ENCODE measurements at regions not wholly inside any gene's neighbourhood (a gene's known extent, or its start where the extent isn't known, plus 50 kb on each side); places are given as distances from the start of the nearest gene placed in this dataset.

GRCh38 chr10:128431083-128431482 lies 304.9 kb upstream of the MKI67 start:
- no peak for DNase-seq
- Mint-ChIP-seq H3K27ac (no peak overlapping the region), H3K4me3 (no peak overlapping the region), H3K27me3 (peaks cover 0 to 4% of the 10 kb centered on the region in 2 donors), H3K9me3 (peaks cover 0 to 2% of the 10 kb centered on the region in 2 donors), H3K36me3 (no peaks in the 10 kb centered on the region), H3K4me1 (no peaks in the 10 kb centered on the region)
- no peak for ATAC-seq (replicated peaks)

- no peak for ATAC-seq (replicated peaks)
- H3K27me3 Mint-ChIP-seq = peaks cover 0 to 4% of the 10 kb centered on the region in 2 donors
- no peaks in the 10 kb centered on the region for H3K4me1 Mint-ChIP-seq
- H3K36me3 Mint-ChIP-seq = no peaks in the 10 kb centered on the region
- H3K9me3 Mint-ChIP-seq = peaks cover 0 to 2% of the 10 kb centered on the region in 2 donors
- H3K27ac Mint-ChIP-seq = no peak overlapping the region
- DNase-seq = no peak
- H3K4me3 Mint-ChIP-seq = no peak overlapping the region
Measured at GRCh38 chr10:128431506-128431905, 305.3 kb upstream of the MKI67 start.

GRCh38 chr10:128432011-128432410 lies 305.8 kb upstream of the MKI67 start:
- Mint-ChIP-seq H3K9me3 (peaks cover 0 to 2% of the 10 kb centered on the region in 2 donors), H3K27ac (no peak overlapping the region), H3K4me1 (no peaks in the 10 kb centered on the region), H3K27me3 (peaks cover 0 to 4% of the 10 kb centered on the region in 2 donors), H3K36me3 (no peaks in the 10 kb centered on the region), H3K4me3 (no peak overlapping the region)
- ATAC-seq (replicated peaks) (no peak), DNase-seq (no peak)

- Mint-ChIP-seq H3K27me3 (peaks cover 0 to 4% of the 10 kb centered on the region in 2 donors), H3K9me3 (no peaks in the 10 kb centered on the region), H3K4me3 (no peak overlapping the region), H3K4me1 (no peaks in the 10 kb centered on the region), H3K36me3 (no peaks in the 10 kb centered on the region), H3K27ac (no peak overlapping the region)
- DNase-seq (no peak), ATAC-seq (replicated peaks) (no peak)
Measured at GRCh38 chr10:128432423-128432822, 306.2 kb upstream of the MKI67 start.

- Mint-ChIP-seq H3K27me3 (peaks cover 4 to 8% of the 10 kb centered on the region in 2 donors), H3K9me3 (peaks cover 0 to 7% of the 10 kb centered on the region in 2 donors), H3K36me3 (no peaks in the 10 kb centered on the region), H3K4me3 (no peak overlapping the region), H3K4me1 (no peaks in the 10 kb centered on the region), H3K27ac (no peak overlapping the region)
- ATAC-seq (replicated peaks) = no peak
- no peak for DNase-seq
Measured at GRCh38 chr10:128435811-128436210, 309.6 kb upstream of the MKI67 start.

- Mint-ChIP-seq H3K9me3 (peaks cover 3 to 11% of the 10 kb centered on the region in 2 donors), H3K27ac (no peak overlapping the region), H3K4me3 (no peak overlapping the region), H3K27me3 (peaks cover 14 to 18% of the 10 kb centered on the region in 2 donors), H3K4me1 (no peaks in the 10 kb centered on the region), H3K36me3 (no peaks in the 10 kb centered on the region)
- ATAC-seq (replicated peaks) = no peak
- no peak for DNase-seq
Measured at GRCh38 chr10:128437786-128438345, 311.6 kb upstream of the MKI67 start.

GRCh38 chr10:128438417-128439063 lies 312.3 kb upstream of the MKI67 start:
- H3K4me3 Mint-ChIP-seq = no peak overlapping the region

GRCh38 chr10:128440513-128441160 lies 314.4 kb upstream of the MKI67 start:
- no peak overlapping the region for H3K27ac Mint-ChIP-seq
- H3K36me3 Mint-ChIP-seq = no peaks in the 10 kb centered on the region
- H3K4me3 Mint-ChIP-seq = no peak overlapping the region
- peaks cover 3 to 11% of the 10 kb centered on the region in 2 donors for H3K9me3 Mint-ChIP-seq
- DNase-seq (no peak), ATAC-seq (replicated peaks) (no peak)
- no peaks in the 10 kb centered on the region for H3K4me1 Mint-ChIP-seq
- H3K27me3 Mint-ChIP-seq = peaks cover 13 to 14% of the 10 kb centered on the region in 2 donors

More at GRCh38 chr10:128438417-128439063, 312.3 kb upstream of the MKI67 start:
- H3K27me3 Mint-ChIP-seq = peaks cover 14 to 18% of the 10 kb centered on the region in 2 donors
- H3K4me1 Mint-ChIP-seq = no peaks in the 10 kb centered on the region
- ATAC-seq (replicated peaks) = no peak
- H3K27ac Mint-ChIP-seq = no peak overlapping the region
- no peak for DNase-seq
- no peaks in the 10 kb centered on the region for H3K36me3 Mint-ChIP-seq
- peaks cover 3 to 11% of the 10 kb centered on the region in 2 donors for H3K9me3 Mint-ChIP-seq

GRCh38 chr10:128443925-128444518 lies 317.8 kb upstream of the MKI67 start:
- Mint-ChIP-seq H3K36me3 (no peaks in the 10 kb centered on the region), H3K4me3 (no peak overlapping the region), H3K4me1 (no peaks in the 10 kb centered on the region), H3K27me3 (peaks cover 9 to 10% of the 10 kb centered on the region in 2 donors), H3K27ac (no peak overlapping the region), H3K9me3 (peaks cover 4% of the 10 kb centered on the region in 2 donors)
- DNase-seq (no peak), ATAC-seq (replicated peaks) (no peak)

GRCh38 chr10:128448796-128449195 lies 322.6 kb upstream of the MKI67 start:
- no peak overlapping the region for H3K4me3 Mint-ChIP-seq
- H3K27ac Mint-ChIP-seq = no peak overlapping the region
- no peaks in the 10 kb centered on the region for H3K4me1 Mint-ChIP-seq
- DNase-seq (no peak), ATAC-seq (replicated peaks) (no peak)
- no peaks in the 10 kb centered on the region for H3K36me3 Mint-ChIP-seq
- no peaks in the 10 kb centered on the region for H3K27me3 Mint-ChIP-seq
- peaks cover 0 to 2% of the 10 kb centered on the region in 2 donors for H3K9me3 Mint-ChIP-seq

GRCh38 chr10:128451879-128452278 lies 325.7 kb upstream of the MKI67 start:
- Mint-ChIP-seq H3K27me3 (no peaks in the 10 kb centered on the region), H3K4me1 (no peaks in the 10 kb centered on the region)

GRCh38 chr10:128456271-128456670 lies 330.0 kb upstream of the MKI67 start:
- no peaks in the 10 kb centered on the region for H3K36me3 Mint-ChIP-seq
- H3K27me3 Mint-ChIP-seq = peaks cover 0 to 7% of the 10 kb centered on the region in 2 donors
- peaks cover 5 to 8% of the 10 kb centered on the region in 2 donors for H3K9me3 Mint-ChIP-seq
- no peak for DNase-seq
- no peak overlapping the region for H3K27ac Mint-ChIP-seq
- H3K4me1 Mint-ChIP-seq = no peaks in the 10 kb centered on the region
- H3K4me3 Mint-ChIP-seq = no peak overlapping the region
- no peak for ATAC-seq (replicated peaks)

More at GRCh38 chr10:128451879-128452278, 325.7 kb upstream of the MKI67 start:
- Mint-ChIP-seq H3K9me3 (peaks cover 0 to 3% of the 10 kb centered on the region in 2 donors), H3K4me3 (no peak overlapping the region), H3K36me3 (no peaks in the 10 kb centered on the region), H3K27ac (no peak overlapping the region)
- DNase-seq = no peak
- no peak for ATAC-seq (replicated peaks)

GRCh38 chr10:128457136-128457535 lies 330.9 kb upstream of the MKI67 start:
- DNase-seq (no peak), ATAC-seq (replicated peaks) (no peak)
- Mint-ChIP-seq H3K9me3 (peaks cover 5 to 8% of the 10 kb centered on the region in 2 donors), H3K4me1 (no peaks in the 10 kb centered on the region), H3K27ac (no peak overlapping the region), H3K27me3 (peaks cover 0 to 13% of the 10 kb centered on the region in 2 donors), H3K36me3 (no peaks in the 10 kb centered on the region), H3K4me3 (no peak overlapping the region)

GRCh38 chr10:128461991-128462390 lies 335.8 kb upstream of the MKI67 start:
- peaks cover 0 to 13% of the 10 kb centered on the region in 2 donors for H3K27me3 Mint-ChIP-seq
- no peak for ATAC-seq (replicated peaks)
- H3K9me3 Mint-ChIP-seq = peaks cover 3 to 12% of the 10 kb centered on the region in 2 donors
- H3K27ac Mint-ChIP-seq = no peak overlapping the region
- no peak for DNase-seq
- H3K4me1 Mint-ChIP-seq = no peaks in the 10 kb centered on the region
- H3K36me3 Mint-ChIP-seq = no peaks in the 10 kb centered on the region
- no peak overlapping the region for H3K4me3 Mint-ChIP-seq

All from stimulated activated naive B cell treated with anti-CD40 and anti-IgM and Interleukin-4, amounts not matched to agents 10 μg/mL and 1 μg/mL and 100 μg/mL, for 72 hours (primary cell).